WTC11 (cell line): ENCODE measurements at regions not wholly inside any gene's neighbourhood (a gene's known extent, or its start where the extent isn't known, plus 50 kb on each side); places are given as distances from the start of the nearest gene placed in this dataset.

Experiments used
- JAZF1 ChIP-seq: fragments of 250-450 bp; sonication (Bioruptor Pico); IDR thresholded peaks from 2 replicates; pipeline ENCODE4 v1.9.0; 2021; ENCODE audit warnings: moderate library complexity, mild to moderate bottlenecking, inconsistent platforms
- NFATC4 ChIP-seq: fragments of 250-450 bp; sonication (Bioruptor Pico); IDR thresholded peaks from 2 replicates; pipeline ENCODE4 v1.9.0; 2021; ENCODE audit warnings: mild to moderate bottlenecking
- NFE2L1 ChIP-seq: sonication (generic); formaldehyde crosslinking; IDR thresholded peaks from 2 replicates; pipeline ENCODE4 v1.8.1; 2023; ENCODE audit warnings: missing genetic modification reagents
- SP1 ChIP-seq: sonication (generic); formaldehyde crosslinking; conservative IDR thresholded peaks from 2 replicates; pipeline ENCODE4 v1.8.1; 2022; ENCODE audit warnings: missing genetic modification reagents
- ZNF263 ChIP-seq: sonication (generic); formaldehyde crosslinking; IDR thresholded peaks from 2 replicates; pipeline ENCODE4 v1.8.1; 2022; ENCODE audit warnings: low read depth, mild to moderate bottlenecking, moderate library complexity, missing genetic modification reagents
- ZNF317 ChIP-seq: sonication (generic); formaldehyde crosslinking; IDR thresholded peaks from 2 replicates; pipeline ENCODE4 v1.8.1; 2023; ENCODE audit warnings: low read depth, mild to moderate bottlenecking, moderate library complexity, missing genetic modification reagents, borderline replicate concordance
- TF ChIP-seq, protein P1 (sequence below): fragments of 200-600 bp; IDR thresholded peaks from 2 replicates; pipeline ENCODE4 v1.8.0; 2022; ENCODE audit warnings: antibody characterized with exemption

DNA sequence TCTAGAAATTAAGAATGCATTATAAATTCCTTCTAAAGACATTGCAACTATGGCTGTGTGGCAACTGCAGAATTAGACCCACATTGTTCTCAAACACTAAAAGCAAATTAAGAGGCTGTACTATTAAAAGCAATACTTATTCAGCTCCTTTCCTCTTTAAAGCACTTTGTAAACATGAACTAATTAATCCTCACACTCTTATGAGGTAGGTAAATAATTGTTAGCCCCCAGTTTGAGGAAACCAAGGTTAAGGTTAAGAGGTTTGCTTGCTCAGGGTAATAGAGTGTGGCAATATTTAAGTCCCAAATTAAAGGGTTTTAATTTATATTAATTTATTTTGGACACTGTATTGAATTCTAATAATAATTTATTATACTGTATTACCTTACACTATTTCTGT, 553.8 kb downstream of the LRRIQ3 start:
- TF ChIP-seq, protein P1, sequence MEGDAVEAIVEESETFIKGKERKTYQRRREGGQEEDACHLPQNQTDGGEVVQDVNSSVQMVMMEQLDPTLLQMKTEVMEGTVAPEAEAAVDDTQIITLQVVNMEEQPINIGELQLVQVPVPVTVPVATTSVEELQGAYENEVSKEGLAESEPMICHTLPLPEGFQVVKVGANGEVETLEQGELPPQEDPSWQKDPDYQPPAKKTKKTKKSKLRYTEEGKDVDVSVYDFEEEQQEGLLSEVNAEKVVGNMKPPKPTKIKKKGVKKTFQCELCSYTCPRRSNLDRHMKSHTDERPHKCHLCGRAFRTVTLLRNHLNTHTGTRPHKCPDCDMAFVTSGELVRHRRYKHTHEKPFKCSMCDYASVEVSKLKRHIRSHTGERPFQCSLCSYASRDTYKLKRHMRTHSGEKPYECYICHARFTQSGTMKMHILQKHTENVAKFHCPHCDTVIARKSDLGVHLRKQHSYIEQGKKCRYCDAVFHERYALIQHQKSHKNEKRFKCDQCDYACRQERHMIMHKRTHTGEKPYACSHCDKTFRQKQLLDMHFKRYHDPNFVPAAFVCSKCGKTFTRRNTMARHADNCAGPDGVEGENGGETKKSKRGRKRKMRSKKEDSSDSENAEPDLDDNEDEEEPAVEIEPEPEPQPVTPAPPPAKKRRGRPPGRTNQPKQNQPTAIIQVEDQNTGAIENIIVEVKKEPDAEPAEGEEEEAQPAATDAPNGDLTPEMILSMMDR = no peak
- TF ChIP-seq JAZF1 = no peak
- no peak for TF ChIP-seq NFE2L1 (CRISPR knock-in tag)
- TF ChIP-seq NFATC4 = no peak
- no peak for TF ChIP-seq SP1 (CRISPR knock-in tag)
- no peak for TF ChIP-seq ZNF263 (CRISPR knock-in tag)
- no peak for TF ChIP-seq ZNF317 (CRISPR knock-in tag)
